Keratinocyte (primary cell): ENCODE measurements at regions not wholly inside any gene's neighbourhood (a gene's known extent, or its start where the extent isn't known, plus 50 kb on each side); places are given as distances from the start of the nearest gene placed in this dataset.

ENCODE experiments used
- DNase-seq: peaks from one replicate; pipeline ENCODE4 v3.0.0-alpha.2; 2011; ENCODE audit warnings: low read depth, missing footprints, low spot score
- FAIRE-seq: peaks from 2 replicates; lab custom pipeline; 2011; peaks lifted over from hg19 to GRCh38; lab: Jason Lieb, UNC
- H2AFZ ChIP-seq: 2 replicates; pipeline ENCODE4 v1.6.0; 2012; ENCODE audit warnings: low read length, control low read depth, inconsistent platforms; ENCODE audit not compliant: control insufficient read depth
- H3K27ac ChIP-seq: 2 replicates; pipeline ENCODE4 v1.5.1; 2011; ENCODE audit warnings: low read length; ENCODE audit not compliant: control insufficient read depth, insufficient read depth
- H3K27me3 ChIP-seq: 3 replicates; pipeline ENCODE4 v1.6.0; 2011; ENCODE audit warnings: low read length; ENCODE audit not compliant: control insufficient read depth, insufficient read depth; ENCODE audit errors: extremely low read depth
- H3K36me3 ChIP-seq, 2 experiments: 2 replicates in 1 of 2; 3 replicates in 1 of 2; pipeline ENCODE4 v1.5.1; 2011; ENCODE audit warnings: low read length in 2 of 2, mild to moderate bottlenecking in 1 of 2; ENCODE audit not compliant: control insufficient read depth in 2 of 2, insufficient read depth in 2 of 2; ENCODE audit errors: extremely low read depth in 1 of 2
- H3K4me1 ChIP-seq: 3 replicates; pipeline ENCODE4 v1.5.1; 2011; ENCODE audit warnings: low read length; ENCODE audit not compliant: control insufficient read depth, insufficient read depth; ENCODE audit errors: extremely low read depth
- H3K4me2 ChIP-seq: 3 replicates; pipeline ENCODE4 v1.6.0; 2011; ENCODE audit warnings: low read depth, low read length; ENCODE audit not compliant: control insufficient read depth, insufficient read depth; ENCODE audit errors: extremely low read depth
- H3K4me3 ChIP-seq, 3 experiments: fragments of 200-600 bp in 1 of 3; sonication (generic) in 1 of 3; 2 replicates in 2 of 3; 3 replicates in 1 of 3; pipeline ENCODE4 v1.5.1; 2011 to 2016; ENCODE audit warnings: low read length in 3 of 3, mild to moderate bottlenecking in 3 of 3, control low read depth in 2 of 3, inconsistent platforms in 1 of 3, low read depth in 1 of 3, mixed read lengths in 1 of 3, mixed run types in 1 of 3, moderate library complexity in 1 of 3; ENCODE audit not compliant: control insufficient read depth in 2 of 3, insufficient read depth in 2 of 3; ENCODE audit errors: extremely low read depth in 1 of 3
- H3K79me2 ChIP-seq: 2 replicates; pipeline ENCODE4 v1.6.0; 2012; ENCODE audit warnings: low read length; ENCODE audit not compliant: control insufficient read depth, insufficient read depth
- H3K9ac ChIP-seq: 3 replicates; pipeline ENCODE4 v1.6.0; 2011; ENCODE audit warnings: low read length; ENCODE audit not compliant: control insufficient read depth, insufficient read depth; ENCODE audit errors: extremely low read depth
- H3K9me1 ChIP-seq: 3 replicates; pipeline ENCODE4 v1.6.0; 2011; ENCODE audit warnings: low read length; ENCODE audit not compliant: control insufficient read depth, insufficient read depth; ENCODE audit errors: extremely low read depth
- H3K9me3 ChIP-seq: 2 replicates; pipeline ENCODE4 v1.5.1; 2012; ENCODE audit warnings: low read depth, low read length; ENCODE audit not compliant: control insufficient read depth
- H4K20me1 ChIP-seq: 3 replicates; pipeline ENCODE4 v1.6.0; 2011; ENCODE audit warnings: low read length; ENCODE audit not compliant: control insufficient read depth, insufficient read depth; ENCODE audit errors: extremely low read depth
- EZH2 ChIP-seq: IDR thresholded peaks from one replicate; pipeline ENCODE4 v1.6.1; 2012; ENCODE audit warnings: inconsistent platforms, mild to moderate bottlenecking, low read length, moderate library complexity
- dilution Hi-C: fragments of 300-500 bp; cut with MboI; formaldehyde crosslinking; loops from one replicate; pipeline ENCODE4 v1.7.0; 2020; ENCODE audit warnings: low sequenced_read_pairs; ENCODE audit not compliant: extremely low pct_ligation_motif_present
- TF ChIP-seq, protein P1 (sequence below), 3 experiments: IDR thresholded peaks in 1 of 3; conservative IDR thresholded peaks in 1 of 3; optimal IDR thresholded peaks in 1 of 3; 2 replicates in 2 of 3; 3 replicates in 1 of 3; pipeline versions ENCODE3 to v1.5.1; 2011; ENCODE audit warnings: low read length in 3 of 3, mild to moderate bottlenecking in 3 of 3, moderate library complexity in 2 of 3, control low read depth in 1 of 3, inconsistent platforms in 1 of 3; ENCODE audit not compliant: insufficient read depth in 2 of 3; ENCODE audit errors: extremely low read depth in 1 of 3

DNA sequence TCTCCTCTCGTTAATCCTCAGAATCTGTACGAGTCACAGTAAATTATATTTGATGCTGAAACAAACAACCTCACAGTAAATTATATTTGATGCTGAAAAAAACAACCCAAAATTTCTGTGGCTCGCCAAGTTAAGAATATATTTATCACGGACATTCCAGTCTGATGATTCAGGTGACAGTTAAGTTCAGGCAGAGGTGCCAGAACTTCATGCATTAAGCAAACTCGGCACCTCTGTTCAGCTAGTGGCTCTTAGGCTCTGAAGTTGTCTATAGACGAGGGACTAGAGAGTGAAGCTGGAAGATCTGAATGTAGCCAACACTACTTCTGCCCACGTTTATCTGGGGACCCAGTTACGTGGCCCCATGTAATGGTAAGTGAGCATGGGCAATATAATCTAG lies 132.2 kb upstream of the AGA start:
- Histone ChIP-seq H2AFZ (peak overlapping the region; percentile 71), H3K4me2 (peak overlapping the region; percentile 68), H3K4me1 (peaks cover 15% of the 10 kb centered on the region), H3K79me2 (no peaks in the 10 kb centered on the region), H3K9me1 (no peaks in the 10 kb centered on the region), H3K27ac (no peak overlapping the region), H3K27me3 (no peaks in the 10 kb centered on the region), H3K36me3 (no peaks in the 10 kb centered on the region), H4K20me1 (no peaks in the 10 kb centered on the region), H3K4me3 (peak overlapping the region in 2 of 3 experiments; percentile 25 to 30), H3K9me3 (no peaks in the 10 kb centered on the region), H3K9ac (peak overlapping the region; percentile 8)
- dilution Hi-C loops: no loop called here
- peak; percentile 85 for FAIRE-seq
- DNase-seq: peak; percentile 7
- TF ChIP-seq, protein P1, sequence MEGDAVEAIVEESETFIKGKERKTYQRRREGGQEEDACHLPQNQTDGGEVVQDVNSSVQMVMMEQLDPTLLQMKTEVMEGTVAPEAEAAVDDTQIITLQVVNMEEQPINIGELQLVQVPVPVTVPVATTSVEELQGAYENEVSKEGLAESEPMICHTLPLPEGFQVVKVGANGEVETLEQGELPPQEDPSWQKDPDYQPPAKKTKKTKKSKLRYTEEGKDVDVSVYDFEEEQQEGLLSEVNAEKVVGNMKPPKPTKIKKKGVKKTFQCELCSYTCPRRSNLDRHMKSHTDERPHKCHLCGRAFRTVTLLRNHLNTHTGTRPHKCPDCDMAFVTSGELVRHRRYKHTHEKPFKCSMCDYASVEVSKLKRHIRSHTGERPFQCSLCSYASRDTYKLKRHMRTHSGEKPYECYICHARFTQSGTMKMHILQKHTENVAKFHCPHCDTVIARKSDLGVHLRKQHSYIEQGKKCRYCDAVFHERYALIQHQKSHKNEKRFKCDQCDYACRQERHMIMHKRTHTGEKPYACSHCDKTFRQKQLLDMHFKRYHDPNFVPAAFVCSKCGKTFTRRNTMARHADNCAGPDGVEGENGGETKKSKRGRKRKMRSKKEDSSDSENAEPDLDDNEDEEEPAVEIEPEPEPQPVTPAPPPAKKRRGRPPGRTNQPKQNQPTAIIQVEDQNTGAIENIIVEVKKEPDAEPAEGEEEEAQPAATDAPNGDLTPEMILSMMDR (optimal IDR thresholded peaks at IDR 0.05 in 1 of 3, IDR thresholded peaks at IDR 0.05 in 1 of 3, conservative IDR thresholded peaks at IDR 0.05 in 1 of 3; ENCODE audit: extremely low read depth in 1 of 3, insufficient read depth in 2 of 3, low read length in 3 of 3): no peak
- TF ChIP-seq EZH2: no peak

DNA sequence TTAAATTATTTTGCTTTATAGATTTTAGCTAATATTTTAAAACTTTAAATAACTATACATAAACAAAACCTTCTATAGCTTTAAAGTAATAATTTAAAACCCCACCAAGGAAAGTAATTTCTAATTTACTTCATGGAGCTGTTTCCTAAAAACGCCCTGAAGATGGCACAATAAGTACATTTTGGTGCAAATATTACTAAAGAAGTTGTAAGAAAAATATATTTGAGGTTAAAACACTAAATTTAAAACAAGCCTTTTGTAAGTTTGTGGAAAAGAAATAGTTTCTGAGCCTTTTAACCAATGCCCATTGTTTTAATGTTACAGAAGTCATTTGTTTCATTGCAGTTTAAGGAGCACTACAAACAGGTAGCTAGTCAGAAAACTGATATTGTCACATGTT lies 137.4 kb upstream of the AGA start:
- dilution Hi-C loops: no loop called here
- no peak for DNase-seq
- no peaks in the 10 kb centered on the region for H3K9me1 ChIP-seq
- no peak overlapping the region for H3K4me2 ChIP-seq
- no peaks in the 10 kb centered on the region for H3K36me3 ChIP-seq
- TF ChIP-seq, protein P1 (optimal IDR thresholded peaks at IDR 0.05 in 1 of 3, IDR thresholded peaks at IDR 0.05 in 1 of 3, conservative IDR thresholded peaks at IDR 0.05 in 1 of 3; ENCODE audit: extremely low read depth in 1 of 3, insufficient read depth in 2 of 3, low read length in 3 of 3): peak in 1 of 3 experiments; percentile 18
- TF ChIP-seq EZH2: no peak
- peaks cover 3% of the 10 kb centered on the region for H3K4me1 ChIP-seq
- no peaks in the 10 kb centered on the region for H3K9me3 ChIP-seq
- H4K20me1 ChIP-seq: no peaks in the 10 kb centered on the region
- H3K79me2 ChIP-seq: no peaks in the 10 kb centered on the region
- no peak overlapping the region for H3K4me3 ChIP-seq
- no peak overlapping the region for H3K27ac ChIP-seq
- no peak for FAIRE-seq
- no peak overlapping the region for H3K9ac ChIP-seq
- no peak overlapping the region for H2AFZ ChIP-seq
- H3K27me3 ChIP-seq: no peaks in the 10 kb centered on the region
